Suppressor macrophage treated with lipopolysaccharide for 4 hours (primary cell): ENCODE measurements at regions not wholly inside any gene's neighbourhood (a gene's known extent, or its start where the extent isn't known, plus 50 kb on each side); places are given as distances from the start of the nearest gene placed in this dataset.

ENCODE experiments used
- DNase-seq: peaks from one replicate; pipeline ENCODE4 v3.0.0-alpha.2; 2020

DNA sequence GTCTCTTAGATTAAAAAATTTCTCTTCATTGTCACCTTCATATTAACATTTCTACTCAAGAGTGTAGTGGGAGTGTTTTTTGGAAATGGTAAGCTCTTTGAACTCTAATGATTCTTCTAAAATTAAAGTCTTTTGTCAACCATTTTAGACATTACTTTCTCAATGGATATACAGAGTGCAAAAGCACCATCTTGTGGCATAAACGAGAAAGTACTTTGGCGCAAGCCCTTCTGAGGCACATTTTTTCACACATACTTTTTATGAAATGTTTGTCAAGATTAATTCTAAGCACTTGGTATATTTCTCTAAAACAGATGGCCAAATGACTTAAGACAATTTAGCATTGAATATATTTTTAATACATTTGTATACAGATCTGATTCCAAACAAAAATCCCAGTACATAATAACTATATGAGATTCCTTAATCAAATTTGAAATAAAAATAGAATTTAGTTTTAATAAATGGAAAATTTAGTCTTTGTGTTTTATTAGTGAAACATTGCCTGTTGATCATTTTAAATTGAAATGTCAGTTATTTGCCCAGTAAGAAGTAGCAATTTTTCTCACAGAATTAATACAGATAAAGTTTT, 63.3 kb upstream of the GALNT5 start:
- DNase-seq: peak; percentile 72

DNA sequence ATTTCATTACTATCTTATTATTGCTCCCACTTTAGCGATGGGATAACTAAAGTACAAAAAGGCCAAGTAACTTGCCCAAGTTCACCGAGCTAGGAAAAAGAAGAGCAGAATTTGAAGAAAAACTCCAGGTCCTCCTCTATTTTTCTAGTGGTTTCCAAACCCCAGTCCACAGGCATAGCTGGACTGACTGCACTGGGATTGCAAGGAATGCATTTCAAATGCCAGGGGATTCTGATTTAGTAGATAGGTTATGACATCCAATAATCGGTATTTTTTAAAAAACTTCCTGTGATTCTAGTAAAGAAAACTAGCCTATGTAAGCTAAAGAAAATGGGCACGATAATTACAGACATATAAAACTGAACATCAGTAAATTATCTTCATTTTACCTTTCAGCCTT, 62.7 kb upstream of the GALNT5 start:
- DNase-seq: no peak

DNA sequence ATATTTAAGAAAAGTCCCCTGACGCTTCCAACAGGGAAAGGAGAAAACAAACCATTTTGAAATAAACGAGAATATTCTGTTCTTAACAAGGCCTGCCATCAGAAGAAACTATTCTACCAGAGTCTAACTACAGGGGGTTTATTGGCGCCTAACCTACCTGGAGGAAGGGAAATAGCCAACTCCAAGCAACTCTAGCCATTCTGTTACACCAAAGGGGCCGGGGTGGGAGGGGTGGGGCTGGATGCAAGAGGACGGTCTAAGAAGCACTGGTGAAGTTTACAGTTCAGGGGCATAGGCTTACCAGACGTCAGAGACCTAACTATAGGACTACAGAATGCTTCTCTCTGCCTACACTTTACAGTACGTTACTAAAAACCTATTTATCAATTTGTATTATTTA, 60.5 kb upstream of the GALNT5 start:
- DNase-seq: no peak

DNA sequence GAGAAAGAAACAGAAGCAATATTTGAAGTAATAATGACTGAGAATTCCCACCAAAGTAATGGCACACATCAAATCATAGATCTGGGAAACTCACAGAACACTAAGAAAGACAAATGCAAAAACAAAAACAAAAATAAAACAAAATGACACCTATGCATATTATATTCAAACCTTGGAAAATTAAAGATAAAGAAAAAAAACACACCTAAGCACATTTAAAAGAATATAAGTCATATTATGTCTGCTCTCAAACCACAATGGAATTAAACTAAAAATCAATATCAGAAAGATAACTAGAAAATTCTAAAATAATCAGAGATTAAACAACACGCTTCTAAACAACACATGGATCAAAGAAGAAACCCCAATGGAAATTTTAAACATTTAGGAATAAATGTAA, 59.7 kb upstream of the GALNT5 start:
- no peak for DNase-seq

DNA sequence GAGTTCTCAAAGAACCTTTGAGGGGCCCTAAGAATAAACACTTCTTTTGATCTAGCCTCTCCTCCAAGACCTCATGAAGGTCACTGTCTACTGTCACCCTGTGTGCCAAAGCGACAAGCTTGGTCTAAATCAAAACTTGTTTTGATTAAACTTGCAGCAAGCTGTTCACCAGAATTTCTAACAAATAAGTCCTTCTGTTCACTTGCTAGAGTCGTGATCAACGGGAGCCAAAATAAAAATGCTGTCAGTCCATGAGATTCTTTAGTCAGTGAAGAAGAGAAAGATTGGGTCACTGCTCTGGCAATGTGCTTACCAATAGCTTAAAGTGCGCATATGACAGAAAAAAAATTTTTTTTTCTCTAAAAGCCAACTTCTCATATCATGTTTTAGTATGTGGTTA, 53.9 kb upstream of the GALNT5 start:
- DNase-seq: no peak

DNA sequence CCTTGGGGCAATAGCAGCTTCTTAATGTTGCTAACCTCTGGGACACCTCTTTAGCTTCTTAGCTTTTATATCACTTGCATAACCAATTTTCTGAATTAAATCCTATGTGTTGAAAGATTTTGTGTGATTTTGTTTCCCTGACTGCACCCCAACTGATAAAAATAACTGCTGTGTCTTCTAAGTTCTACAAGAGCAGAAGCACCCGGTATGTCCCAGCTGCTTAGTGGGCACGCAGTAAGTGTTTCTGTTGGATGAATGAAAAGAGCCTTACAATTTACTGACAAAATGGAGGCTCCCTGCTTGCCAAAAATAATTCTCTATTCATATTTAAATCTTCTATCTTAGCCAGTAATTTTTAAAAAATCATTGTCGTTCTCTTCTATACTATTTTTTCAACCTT, 53.1 kb upstream of the GALNT5 start:
- no peak for DNase-seq

DNA sequence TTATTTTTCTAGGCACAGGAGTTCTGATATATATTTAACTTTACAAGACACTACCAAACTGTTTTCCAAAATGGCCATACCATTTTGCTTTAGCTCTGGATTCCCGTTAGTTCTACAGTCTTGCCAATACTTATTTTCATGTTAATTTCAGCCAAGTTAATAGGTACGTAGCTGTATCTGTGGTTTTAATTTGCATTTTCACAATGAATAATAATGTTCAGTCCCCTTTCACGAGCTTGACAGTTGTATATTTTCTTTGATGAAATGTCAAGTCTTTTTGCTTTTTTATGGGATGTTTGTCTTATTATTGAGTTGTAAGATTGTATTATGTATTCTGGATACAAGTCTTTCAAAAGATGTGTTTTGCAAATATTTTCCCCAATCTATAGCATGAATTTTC, 50.6 kb upstream of the GALNT5 start:
- DNase-seq: no peak
